HEK293 (cell line): ENCODE measurements at regions not wholly inside any gene's neighbourhood (a gene's known extent, or its start where the extent isn't known, plus 50 kb on each side); places are given as distances from the start of the nearest gene placed in this dataset.

Source experiments
- CTCF ChIA-PET: fragments of 350-600 bp; formaldehyde crosslinking; extraction: SDS; loops from one replicate; lab custom pipeline; 2021; ENCODE audit warnings: antibody characterized with exemption; lab: Yijun Ruan, JAX
- POLR2A ChIA-PET: fragments of 300-600 bp; formaldehyde crosslinking; extraction: SDS; loops from one replicate; lab custom pipeline; 2020; ENCODE audit warnings: antibody characterized with exemption, inconsistent platforms; lab: Yijun Ruan, JAX
- H3K27ac ChIP-seq: fragments of 200-500 bp; sonication (Bioruptor generic); 2 replicates; pipeline ENCODE4 v1.5.1; 2014; ENCODE audit warnings: low read depth, low read length, control low read depth, inconsistent platforms; ENCODE audit errors: extremely low read depth
- H3K36me3 ChIP-seq, 2 experiments: fragments of 200-500 bp in 1 of 2; sonication (Bioruptor generic) in 1 of 2; 1 replicate in 1 of 2; 2 replicates in 1 of 2; pipeline ENCODE4 v1.5.1; 2014 to 2017; ENCODE audit warnings: inconsistent platforms in 2 of 2, low read length in 2 of 2; ENCODE audit not compliant: control insufficient read depth in 2 of 2, insufficient read depth in 1 of 2
- H3K4me1 ChIP-seq: fragments of 200-500 bp; sonication (Bioruptor generic); 2 replicates; pipeline ENCODE4 v1.5.1; 2014; ENCODE audit warnings: mild to moderate bottlenecking, low read length, inconsistent platforms; ENCODE audit not compliant: control insufficient read depth, insufficient read depth
- H3K4me3 ChIP-seq: 2 replicates; pipeline ENCODE4 v1.5.1; 2011; ENCODE audit warnings: low read depth, mild to moderate bottlenecking, control low read depth, low read length, moderate library complexity
- H3K9me3 ChIP-seq: fragments of 200-500 bp; sonication (Bioruptor generic); 2 replicates; pipeline ENCODE4 v1.5.1; 2014; ENCODE audit warnings: low read depth, low read length, inconsistent platforms; ENCODE audit not compliant: control insufficient read depth, insufficient read depth
- PATZ1 ChIP-seq: fragments of 450-650 bp; formaldehyde crosslinking; IDR thresholded peaks from 2 replicates; pipeline ENCODE4 v1.5.1; 2016; ENCODE audit warnings: missing biosample characterization, missing genetic modification characterization
- PRDM6 ChIP-seq: fragments of 450-650 bp; formaldehyde crosslinking; IDR thresholded peaks from 2 replicates; pipeline ENCODE4 v1.5.1; 2017; ENCODE audit warnings: missing biosample characterization, missing genetic modification characterization
- ZBTB11 ChIP-seq: fragments of 450-650 bp; formaldehyde crosslinking; conservative IDR thresholded peaks from 2 replicates; pipeline ENCODE4 v1.5.1; 2016; ENCODE audit warnings: low read depth, missing biosample characterization, missing genetic modification characterization
- ZBTB17 ChIP-seq: fragments of 450-650 bp; formaldehyde crosslinking; IDR thresholded peaks from 2 replicates; pipeline ENCODE4 v1.5.1; 2016; ENCODE audit warnings: missing biosample characterization, missing genetic modification characterization
- ZEB2 ChIP-seq: fragments of 450-650 bp; formaldehyde crosslinking; IDR thresholded peaks from 2 replicates; pipeline ENCODE4 v1.5.1; 2016; ENCODE audit warnings: missing biosample characterization, missing genetic modification characterization
- ZNF121 ChIP-seq: fragments of 450-650 bp; formaldehyde crosslinking; IDR thresholded peaks from 2 replicates; pipeline ENCODE4 v1.5.1; 2016; ENCODE audit warnings: missing biosample characterization, missing genetic modification characterization
- ZNF302 ChIP-seq: fragments of 450-650 bp; formaldehyde crosslinking; IDR thresholded peaks from 2 replicates; pipeline ENCODE4 v1.5.1; 2016; ENCODE audit warnings: missing biosample characterization, missing genetic modification characterization, low read depth
- ZNF324 ChIP-seq: fragments of 450-650 bp; formaldehyde crosslinking; IDR thresholded peaks from 2 replicates; pipeline ENCODE4 v1.5.1; 2016; ENCODE audit warnings: missing biosample characterization, missing genetic modification characterization
- ZNF391 ChIP-seq: fragments of 450-650 bp; formaldehyde crosslinking; IDR thresholded peaks from 2 replicates; pipeline ENCODE4 v1.5.1; 2016; ENCODE audit warnings: low read depth, missing biosample characterization, missing genetic modification characterization, borderline replicate concordance
- ZNF433 ChIP-seq: fragments of 450-650 bp; formaldehyde crosslinking; IDR thresholded peaks from 2 replicates; pipeline ENCODE4 v1.5.1; 2016; ENCODE audit warnings: missing biosample characterization, missing genetic modification characterization, low read depth
- ZNF514 ChIP-seq: fragments of 450-650 bp; formaldehyde crosslinking; IDR thresholded peaks from 2 replicates; pipeline ENCODE4 v1.5.1; 2016; ENCODE audit warnings: missing biosample characterization, missing genetic modification characterization
- ZNF518A ChIP-seq: fragments of 450-650 bp; formaldehyde crosslinking; conservative IDR thresholded peaks from 2 replicates; pipeline ENCODE4 v1.5.1; 2016; ENCODE audit warnings: low read depth, missing biosample characterization, missing genetic modification characterization
- ZNF785 ChIP-seq: fragments of 450-650 bp; formaldehyde crosslinking; IDR thresholded peaks from 2 replicates; pipeline ENCODE4 v1.5.1; 2016; ENCODE audit warnings: missing biosample characterization, missing genetic modification characterization
- ZSCAN23 ChIP-seq: fragments of 450-650 bp; formaldehyde crosslinking; IDR thresholded peaks from 2 replicates; pipeline ENCODE4 v1.5.1; 2016; ENCODE audit warnings: missing biosample characterization, missing genetic modification characterization
- TF ChIP-seq, protein P1 (sequence below): fragments of 450-650 bp; formaldehyde crosslinking; IDR thresholded peaks from 2 replicates; pipeline ENCODE4 v1.5.1; 2016; ENCODE audit warnings: missing biosample characterization, missing genetic modification characterization
- TF ChIP-seq, protein P2 (sequence below): fragments of 450-650 bp; formaldehyde crosslinking; IDR thresholded peaks from 2 replicates; pipeline ENCODE4 v1.5.1; 2016; ENCODE audit warnings: missing biosample characterization, missing genetic modification characterization
- TF ChIP-seq, protein P3 (sequence below): IDR thresholded peaks from 2 replicates; pipeline ENCODE4 v1.6.1; 2011; ENCODE audit warnings: mild to moderate bottlenecking, low read depth, low read length, borderline replicate concordance

GRCh38 chr4:81930506-81931238 is 443.1 kb downstream of the HNRNPD start:
- no peaks in the 10 kb centered on the region for H3K9me3 ChIP-seq
- H3K4me1 ChIP-seq, result no peaks in the 10 kb centered on the region
- TF ChIP-seq ZBTB17 (no peak), ZNF121 (tag by site-specific recombination) (no peak), ZSCAN23 (no peak), ZNF324 (tag by site-specific recombination) (no peak), ZBTB11 (tag by site-specific recombination) (no peak), ZNF302 (tag by site-specific recombination) (no peak), ZNF391 (tag by site-specific recombination) (no peak), ZEB2 (tag by site-specific recombination) (no peak), ZNF433 (tag by site-specific recombination) (no peak), ZNF514 (no peak), PRDM6 (tag by site-specific recombination) (no peak)
- TF ChIP-seq, protein P1, sequence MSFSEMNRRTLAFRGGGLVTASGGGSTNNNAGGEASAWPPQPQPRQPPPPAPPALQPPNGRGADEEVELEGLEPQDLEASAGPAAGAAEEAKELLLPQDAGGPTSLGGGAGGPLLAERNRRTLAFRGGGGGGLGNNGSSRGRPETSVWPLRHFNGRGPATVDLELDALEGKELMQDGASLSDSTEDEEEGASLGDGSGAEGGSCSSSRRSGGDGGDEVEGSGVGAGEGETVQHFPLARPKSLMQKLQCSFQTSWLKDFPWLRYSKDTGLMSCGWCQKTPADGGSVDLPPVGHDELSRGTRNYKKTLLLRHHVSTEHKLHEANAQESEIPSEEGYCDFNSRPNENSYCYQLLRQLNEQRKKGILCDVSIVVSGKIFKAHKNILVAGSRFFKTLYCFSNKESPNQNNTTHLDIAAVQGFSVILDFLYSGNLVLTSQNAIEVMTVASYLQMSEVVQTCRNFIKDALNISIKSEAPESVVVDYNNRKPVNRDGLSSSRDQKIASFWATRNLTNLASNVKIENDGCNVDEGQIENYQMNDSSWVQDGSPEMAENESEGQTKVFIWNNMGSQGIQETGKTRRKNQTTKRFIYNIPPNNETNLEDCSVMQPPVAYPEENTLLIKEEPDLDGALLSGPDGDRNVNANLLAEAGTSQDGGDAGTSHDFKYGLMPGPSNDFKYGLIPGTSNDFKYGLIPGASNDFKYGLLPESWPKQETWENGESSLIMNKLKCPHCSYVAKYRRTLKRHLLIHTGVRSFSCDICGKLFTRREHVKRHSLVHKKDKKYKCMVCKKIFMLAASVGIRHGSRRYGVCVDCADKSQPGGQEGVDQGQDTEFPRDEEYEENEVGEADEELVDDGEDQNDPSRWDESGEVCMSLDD (tag by site-specific recombination), result no peak
- TF ChIP-seq, protein P2, sequence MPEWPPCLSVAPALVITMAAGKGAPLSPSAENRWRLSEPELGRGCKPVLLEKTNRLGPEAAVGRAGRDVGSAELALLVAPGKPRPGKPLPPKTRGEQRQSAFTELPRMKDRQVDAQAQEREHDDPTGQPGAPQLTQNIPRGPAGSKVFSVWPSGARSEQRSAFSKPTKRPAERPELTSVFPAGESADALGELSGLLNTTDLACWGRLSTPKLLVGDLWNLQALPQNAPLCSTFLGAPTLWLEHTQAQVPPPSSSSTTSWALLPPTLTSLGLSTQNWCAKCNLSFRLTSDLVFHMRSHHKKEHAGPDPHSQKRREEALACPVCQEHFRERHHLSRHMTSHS (tag by site-specific recombination), result no peak
- TF ChIP-seq, protein P3, sequence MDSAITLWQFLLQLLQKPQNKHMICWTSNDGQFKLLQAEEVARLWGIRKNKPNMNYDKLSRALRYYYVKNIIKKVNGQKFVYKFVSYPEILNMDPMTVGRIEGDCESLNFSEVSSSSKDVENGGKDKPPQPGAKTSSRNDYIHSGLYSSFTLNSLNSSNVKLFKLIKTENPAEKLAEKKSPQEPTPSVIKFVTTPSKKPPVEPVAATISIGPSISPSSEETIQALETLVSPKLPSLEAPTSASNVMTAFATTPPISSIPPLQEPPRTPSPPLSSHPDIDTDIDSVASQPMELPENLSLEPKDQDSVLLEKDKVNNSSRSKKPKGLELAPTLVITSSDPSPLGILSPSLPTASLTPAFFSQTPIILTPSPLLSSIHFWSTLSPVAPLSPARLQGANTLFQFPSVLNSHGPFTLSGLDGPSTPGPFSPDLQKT, result no peak
- no peaks in the 10 kb centered on the region for H3K36me3 ChIP-seq
- ChIA-PET POLR2A (no interaction called here), CTCF (no interaction called here)
- no peak overlapping the region for H3K4me3 ChIP-seq
- H3K27ac ChIP-seq, result no peak overlapping the region

DNA sequence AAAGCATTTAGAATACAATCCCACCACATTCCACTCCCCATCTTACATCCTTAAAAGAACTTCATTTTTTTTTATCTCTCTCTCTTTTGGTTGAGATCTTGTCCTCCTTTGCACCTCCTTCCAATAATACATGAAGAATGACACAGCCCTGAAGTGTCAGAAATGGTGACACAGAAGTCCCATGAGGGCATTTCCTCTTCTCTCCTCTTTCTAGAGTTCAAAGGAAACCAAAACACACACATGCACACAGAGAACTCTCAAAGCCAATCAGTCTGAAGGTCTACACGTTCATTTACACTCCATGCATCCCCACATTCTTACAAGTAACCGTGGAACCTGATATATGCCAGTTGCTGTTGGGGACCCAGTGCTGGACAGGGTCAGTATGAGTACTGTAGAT is 450.7 kb downstream of the HNRNPD start:
- ChIA-PET POLR2A (no interaction called here), CTCF (no interaction called here)
- no peaks in the 10 kb centered on the region for H3K9me3 ChIP-seq
- TF ChIP-seq ZNF785 (tag by site-specific recombination) (no peak), PATZ1 (tag by site-specific recombination) (no peak), ZNF518A (tag by site-specific recombination) (no peak)

More for the DNA sequence above, 450.7 kb downstream of the HNRNPD start:
- H3K4me1 ChIP-seq, result no peaks in the 10 kb centered on the region
- H3K4me3 ChIP-seq, result no peak overlapping the region
- no peaks in the 10 kb centered on the region for H3K36me3 ChIP-seq
- H3K27ac ChIP-seq, result no peak overlapping the region
